Esophagus muscularis mucosa (tissue), 3 donors: ENCODE measurements at regions not wholly inside any gene's neighbourhood (a gene's known extent, or its start where the extent isn't known, plus 50 kb on each side); places are given as distances from the start of the nearest gene placed in this dataset.

ENCODE experiments used
- EP300 ChIP-seq: sonication (generic); formaldehyde crosslinking; IDR thresholded peaks from one replicate; pipeline ENCODE4 v1.6.1; 2017; ENCODE audit warnings: antibody characterized with exemption
- POLR2A ChIP-seq: fragments of 450-650 bp; IDR thresholded peaks from one replicate; pipeline ENCODE4 v1.6.1; 2017; ENCODE audit warnings: antibody characterized with exemption, moderate library complexity, mild to moderate bottlenecking, low read depth
- POLR2AphosphoS5 ChIP-seq, 2 donors: sonication (generic); formaldehyde crosslinking; IDR thresholded peaks; one replicate each; pipeline ENCODE4 v1.6.1; 2017; ENCODE audit warnings: antibody characterized with exemption in 2 of 2

GRCh38 chr1:200282497-200283122, 127.2 kb downstream of the ZNF281 start:
- TF ChIP-seq POLR2AphosphoS5 (IDR thresholded peaks at IDR 0.05) (no peak), EP300 (no peak), POLR2A (no peak)
